Endothelial cell of umbilical vein (primary cell): ENCODE measurements at regions not wholly inside any gene's neighbourhood (a gene's known extent, or its start where the extent isn't known, plus 50 kb on each side); places are given as distances from the start of the nearest gene placed in this dataset.

Experiments used
- BruUV-seq: library from RNA; stranded (reverse); fragments of 400-500 nt; replicated peaks from 2 replicates; lab custom pipeline; 2021; lab: Mats Ljungman, UMichigan
- CTCF ChIA-PET: fragments of 300-600, 350-600 bp; sonication (Branson Sonifier 250); formaldehyde crosslinking; loops from one replicate; lab custom pipeline; 2021; ENCODE audit warnings: antibody characterized with exemption, inconsistent platforms; lab: Charles Lee
- POLR2A ChIA-PET: fragments of 300-600, 350-600 bp; sonication (Branson Sonifier 250); formaldehyde crosslinking; loops from one replicate; lab custom pipeline; 2021; ENCODE audit warnings: antibody characterized with exemption, inconsistent platforms; lab: Charles Lee
- DNase-seq: peaks from one replicate; pipeline ENCODE4 v3.0.0-alpha.2; 2011; ENCODE audit warnings: low read depth, low spot score
- FAIRE-seq: peaks from 2 replicates; lab custom pipeline; 2011; peaks lifted over from hg19 to GRCh38; lab: Jason Lieb, UNC
- H2AFZ ChIP-seq: 2 replicates; pipeline ENCODE4 v1.6.0; 2012; ENCODE audit warnings: low read depth, low read length, control low read depth, inconsistent platforms
- H3K27ac ChIP-seq: 2 replicates; pipeline ENCODE4 v1.5.1; 2011; ENCODE audit warnings: low read depth, mild to moderate bottlenecking, control low read depth, low read length, moderate library complexity; ENCODE audit not compliant: insufficient read depth
- H3K27me3 ChIP-seq, 2 experiments: 2 replicates each; pipeline versions ENCODE4 v1.6.0 to v1.6.1; 2011; ENCODE audit warnings: low read length in 2 of 2, mixed read lengths in 1 of 2; ENCODE audit not compliant: control insufficient read depth in 2 of 2, insufficient read depth in 2 of 2
- H3K36me3 ChIP-seq, 2 experiments: 2 replicates in 1 of 2; 3 replicates in 1 of 2; pipeline ENCODE4 v1.5.1; 2011; ENCODE audit warnings: low read length in 2 of 2, mild to moderate bottlenecking in 1 of 2, moderate library complexity in 1 of 2; ENCODE audit not compliant: control insufficient read depth in 2 of 2, insufficient read depth in 2 of 2; ENCODE audit errors: extremely low read depth in 1 of 2
- H3K4me1 ChIP-seq: 3 replicates; pipeline ENCODE4 v1.5.1; 2011; ENCODE audit warnings: mild to moderate bottlenecking, low read length; ENCODE audit not compliant: control insufficient read depth, insufficient read depth; ENCODE audit errors: extremely low read depth
- H3K4me2 ChIP-seq: 2 replicates; pipeline ENCODE4 v1.6.1; 2011; ENCODE audit warnings: low read length, control low read depth, mixed read lengths; ENCODE audit not compliant: insufficient read depth
- H3K4me3 ChIP-seq, 3 experiments: fragments of 200-600 bp in 1 of 3; sonication (generic), shearing (Covaris generic) in 1 of 3; replicated peaks in 1 of 3; 2 replicates each; pipeline ENCODE4 v1.5.1; 2011 to 2016; ENCODE audit warnings: control low read depth in 3 of 3, low read length in 3 of 3, mild to moderate bottlenecking in 2 of 3, inconsistent platforms in 1 of 3, low read depth in 1 of 3, moderate library complexity in 1 of 3; ENCODE audit not compliant: insufficient read depth in 1 of 3
- H3K79me2 ChIP-seq: 2 replicates; pipeline ENCODE4 v1.6.0; 2012; ENCODE audit warnings: low read length, inconsistent platforms; ENCODE audit not compliant: control insufficient read depth, insufficient read depth
- H3K9ac ChIP-seq: replicated peaks from 2 replicates; pipeline ENCODE3; 2011; ENCODE audit warnings: low read length, control low read depth; ENCODE audit not compliant: insufficient read depth; ENCODE audit errors: extremely low read depth
- H3K9me1 ChIP-seq: replicated peaks from 3 replicates; pipeline ENCODE4 v1.6.0; 2011; ENCODE audit warnings: mild to moderate bottlenecking, low read length; ENCODE audit not compliant: control insufficient read depth, insufficient read depth; ENCODE audit errors: extremely low read depth
- H3K9me3 ChIP-seq: replicated peaks from 2 replicates; pipeline ENCODE4 v1.5.1; 2012; ENCODE audit warnings: low read length, inconsistent platforms; ENCODE audit not compliant: control insufficient read depth, insufficient read depth
- H4K20me1 ChIP-seq: replicated peaks from 2 replicates; pipeline ENCODE3; 2011; ENCODE audit warnings: mild to moderate bottlenecking, low read length; ENCODE audit not compliant: control insufficient read depth, insufficient read depth; ENCODE audit errors: extremely low read depth
- CTCF ChIP-seq, 2 donors: IDR thresholded peaks; 1 replicate in 1 of 2; 2 replicates in 1 of 2; pipeline ENCODE4 v1.5.1; 2011; ENCODE audit warnings: low read length in 2 of 2, mild to moderate bottlenecking in 2 of 2, moderate library complexity in 2 of 2, control low read depth in 1 of 2, inconsistent platforms in 1 of 2, low read depth in 1 of 2; ENCODE audit not compliant: insufficient read depth in 1 of 2; ENCODE audit errors: extremely low read depth in 1 of 2
- EZH2 ChIP-seq: IDR thresholded peaks from 2 replicates; pipeline ENCODE4 v1.6.1; 2012; ENCODE audit warnings: borderline replicate concordance, low read depth, mild to moderate bottlenecking, moderate library complexity, low read length, inconsistent platforms; ENCODE audit not compliant: severe bottlenecking
- FOS ChIP-seq: IDR thresholded peaks from 2 replicates; pipeline ENCODE4 v1.6.1; 2011; ENCODE audit warnings: mild to moderate bottlenecking, low read length, moderate library complexity, borderline replicate concordance; ENCODE audit not compliant: insufficient read depth
- GATA2 ChIP-seq: IDR thresholded peaks from 2 replicates; pipeline ENCODE4 v1.7.0; 2011; ENCODE audit warnings: low read depth, mild to moderate bottlenecking, moderate library complexity, mixed read lengths, low read length; ENCODE audit not compliant: insufficient read length, insufficient read depth
- JUN ChIP-seq: IDR thresholded peaks from 2 replicates; pipeline ENCODE4 v1.6.1; 2011; ENCODE audit warnings: borderline replicate concordance, low read depth; ENCODE audit not compliant: insufficient read length, insufficient read depth
- MAX ChIP-seq: IDR thresholded peaks from 2 replicates; pipeline ENCODE4 v1.6.1; 2011; ENCODE audit not compliant: insufficient read depth, insufficient read length
- MYC ChIP-seq: IDR thresholded peaks from one replicate; pipeline ENCODE4 v1.6.1; 2011; ENCODE audit warnings: mild to moderate bottlenecking, low read depth, low read length
- POLR2A ChIP-seq: IDR thresholded peaks from 2 replicates; pipeline ENCODE4 v1.6.1; 2012; ENCODE audit warnings: low read depth, mild to moderate bottlenecking, control low read depth, low read length
- POLR2AphosphoS5 ChIP-seq: IDR thresholded peaks from 2 replicates; pipeline ENCODE4 v1.6.1; 2012; ENCODE audit warnings: low read depth, mild to moderate bottlenecking, control low read depth, low read length, moderate library complexity; ENCODE audit not compliant: insufficient read depth
- dilution Hi-C: fragments of 300-500 bp; cut with MboI; formaldehyde crosslinking; loops from one replicate; pipeline ENCODE4 v1.15.0; 2019; ENCODE audit warnings: low sequenced_read_pairs; ENCODE audit not compliant: extremely low pct_ligation_motif_present
- intact Hi-C: fragments of 100-400 bp; cut with micrococcal nuclease; formaldehyde crosslinking; loops from one replicate; pipeline ENCODE4 v1.10.0; 2022

- BruUV-seq = no TSS peak
- H3K4me3 ChIP-seq = no peak overlapping the region
- H3K27me3 ChIP-seq = no peaks in the 10 kb centered on the region
- H3K4me2 ChIP-seq = no peak overlapping the region
- dilution Hi-C loops (no loop called here), intact Hi-C loops (no loop called here)
- no peaks in the 10 kb centered on the region for H3K36me3 ChIP-seq
- no peak overlapping the region for H3K9ac ChIP-seq
- no peaks in the 10 kb centered on the region for H3K79me2 ChIP-seq
- H2AFZ ChIP-seq = no peak overlapping the region
- H3K9me3 ChIP-seq = no peaks in the 10 kb centered on the region
- H3K4me1 ChIP-seq = no peaks in the 10 kb centered on the region
- no peak for FAIRE-seq
- POLR2A ChIA-PET = no interaction called here
- no peak for DNase-seq
- TF ChIP-seq JUN (no peak), EZH2 (no peak), POLR2A (no peak), FOS (no peak), POLR2AphosphoS5 (no peak), MAX (no peak), CTCF (IDR thresholded peaks at IDR 0.05; ENCODE audit: extremely low read depth in 1 of 2, insufficient read depth in 1 of 2, low read depth in 1 of 2, low read length in 2 of 2) (no peak), GATA2 (no peak), MYC (no peak)
- H4K20me1 ChIP-seq = no peaks in the 10 kb centered on the region
- no peaks in the 10 kb centered on the region for H3K9me1 ChIP-seq
- CTCF ChIA-PET = interaction anchor here (1.4 kb wide), 1 partner anchor 12 kb away, joined by 3 read pairs; no protein-coding TSS in a partner anchor
- no peak overlapping the region for H3K27ac ChIP-seq
Observed at GRCh38 chr20:20953738-20954618, 152.2 kb downstream of the LINC00237 start.
